ENCODE measurements at regions not wholly inside any gene's neighbourhood (a gene's known extent, or its start where the extent isn't known, plus 50 kb on each side); places are given as distances from the start of the nearest gene placed in this dataset.

DNA sequence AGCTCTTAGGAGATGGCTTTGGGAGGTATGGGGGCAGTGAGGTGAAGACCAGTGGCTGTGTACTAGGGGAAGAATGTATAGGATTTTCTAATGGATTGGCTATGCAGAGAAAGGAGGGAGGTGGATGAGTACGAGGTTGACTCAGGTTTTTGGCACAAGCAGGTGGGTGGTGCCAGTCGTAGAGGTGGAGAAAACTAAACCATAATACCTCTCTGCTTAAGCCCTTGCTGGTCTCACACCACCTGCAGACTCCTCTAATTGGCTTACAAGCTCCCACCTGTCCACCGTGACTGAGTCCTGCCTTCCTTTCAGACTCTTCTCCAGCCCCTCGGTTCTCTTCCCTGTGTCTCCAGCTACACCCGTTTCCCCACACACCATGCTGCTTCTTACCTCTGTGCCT, 521.7 kb upstream of the CLINT1 start:
- H3K9ac ChIP-seq (ENCODE audit: control insufficient read depth, insufficient read depth, low read length), result no peak overlapping the region
- no peaks in the 10 kb centered on the region for H3K36me3 ChIP-seq (ENCODE audit: control insufficient read depth in 2 of 2, insufficient read depth in 2 of 2, low read length in 1 of 2)
- peaks cover 5% of the 10 kb centered on the region; the same call in 1 of the 3 replicates for H3K9me3 ChIP-seq (replicated peaks; ENCODE audit: control insufficient read depth, insufficient read depth, low read length)
- no peaks in the 10 kb centered on the region for H4K20me1 ChIP-seq (ENCODE audit: control insufficient read depth, insufficient read depth)
- 44% methylated on average over 5 of the region's 5 CpGs for WGBS (ENCODE audit: insufficient coverage, insufficient replicate concordance, low lambda C conversion rate, missing lambda C conversion rate)
- no TSS peak for BruUV-seq (replicated peaks)
- ChIA-PET POLR2A (interaction anchor here (1.1 kb wide), 1 partner anchor 10 kb away, joined by 3 read pairs; no protein-coding TSS in a partner anchor), RAD21 (ENCODE audit: unreplicated experiment) (no interaction called here), CTCF (no interaction called here), SMC1A (ENCODE audit: uncharacterized antibody, unreplicated experiment) (no interaction called here)
- no peak overlapping the region for H2AFZ ChIP-seq (ENCODE audit: control insufficient read depth, low read depth, low read length)
- no peaks in the 10 kb centered on the region for H3K79me2 ChIP-seq (ENCODE audit: control insufficient read depth, insufficient read depth, low read length)
- ATAC-seq (no peak), FAIRE-seq (no peak), DNase-seq (ENCODE audit: low read depth, low spot score) (no peak)
- in situ Hi-C loops (cut with MboI), result no loop called here
- H3K4me1 ChIP-seq (ENCODE audit: control insufficient read depth, insufficient read depth, low read length), result no peaks in the 10 kb centered on the region; the same call in 1 of the 2 replicates
- H3K4me3 ChIP-seq, result no peak overlapping the region
- no peak overlapping the region for H3K27ac ChIP-seq (ENCODE audit: control insufficient read depth, insufficient read depth)
- intact Hi-C loops (cut with micrococcal nuclease; ENCODE audit: unreplicated experiment), result no loop called here
- TF ChIP-seq SUZ12 (IDR thresholded peaks at IDR 0.05; ENCODE audit: unreplicated experiment), result no peak
- TF ChIP-seq SRF (IDR thresholded peaks at IDR 0.05; ENCODE audit: low read depth in 2 of 2, low read length in 2 of 2), result no peak
- TF ChIP-seq KLF5 (IDR thresholded peaks at IDR 0.05; ENCODE audit: partially characterized antibody), result no peak
- no peak for TF ChIP-seq ZZZ3 (IDR thresholded peaks at IDR 0.05; ENCODE audit: control insufficient read depth, insufficient read length, low read depth)
- TF ChIP-seq TARDBP (IDR thresholded peaks at IDR 0.05; ENCODE audit: borderline replicate concordance), result no peak
- TF ChIP-seq SMAD5 (IDR thresholded peaks at IDR 0.05; ENCODE audit: low read depth), result no peak
- TF ChIP-seq SPI1 (IDR thresholded peaks at IDR 0.05; ENCODE audit: borderline replicate concordance, insufficient read depth, low read depth, low read length), result no peak
- TF ChIP-seq RAD51 (IDR thresholded peaks at IDR 0.05), result no peak
- no peak for TF ChIP-seq HDAC2 (IDR thresholded peaks at IDR 0.05)
- TF ChIP-seq DPF2 (IDR thresholded peaks at IDR 0.05), result no peak
- no peak for TF ChIP-seq MEF2B (IDR thresholded peaks at IDR 0.05; ENCODE audit: partially characterized antibody, poor library complexity, severe bottlenecking)
- no peak for TF ChIP-seq POLR2A (IDR thresholded peaks at IDR 0.05; ENCODE audit: low read depth, low read length)
- TF ChIP-seq RELA (IDR thresholded peaks at IDR 0.05; ENCODE audit: borderline replicate concordance, partially characterized antibody), result no peak
- TF ChIP-seq, protein P1, sequence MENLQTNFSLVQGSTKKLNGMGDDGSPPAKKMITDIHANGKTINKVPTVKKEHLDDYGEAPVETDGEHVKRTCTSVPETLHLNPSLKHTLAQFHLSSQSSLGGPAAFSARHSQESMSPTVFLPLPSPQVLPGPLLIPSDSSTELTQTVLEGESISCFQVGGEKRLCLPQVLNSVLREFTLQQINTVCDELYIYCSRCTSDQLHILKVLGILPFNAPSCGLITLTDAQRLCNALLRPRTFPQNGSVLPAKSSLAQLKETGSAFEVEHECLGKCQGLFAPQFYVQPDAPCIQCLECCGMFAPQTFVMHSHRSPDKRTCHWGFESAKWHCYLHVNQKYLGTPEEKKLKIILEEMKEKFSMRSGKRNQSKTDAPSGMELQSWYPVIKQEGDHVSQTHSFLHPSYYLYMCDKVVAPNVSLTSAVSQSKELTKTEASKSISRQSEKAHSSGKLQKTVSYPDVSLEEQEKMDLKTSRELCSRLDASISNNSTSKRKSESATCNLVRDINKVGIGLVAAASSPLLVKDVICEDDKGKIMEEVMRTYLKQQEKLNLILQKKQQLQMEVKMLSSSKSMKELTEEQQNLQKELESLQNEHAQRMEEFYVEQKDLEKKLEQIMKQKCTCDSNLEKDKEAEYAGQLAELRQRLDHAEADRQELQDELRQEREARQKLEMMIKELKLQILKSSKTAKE (IDR thresholded peaks at IDR 0.05; ENCODE audit: low read depth, poor library complexity, severe bottlenecking), result no peak
- TF ChIP-seq NFYA (IDR thresholded peaks at IDR 0.05; ENCODE audit: borderline replicate concordance, low read depth, low read length), result no peak
- TF ChIP-seq PAX5 (IDR thresholded peaks at IDR 0.05; ENCODE audit: borderline replicate concordance, low read depth, low read length), result no peak
- no peak for TF ChIP-seq SREBF2 (IDR thresholded peaks at IDR 0.05; ENCODE audit: low read length)
- no peak for TF ChIP-seq CEBPB (IDR thresholded peaks at IDR 0.05; ENCODE audit: borderline replicate concordance in 1 of 2, low read depth in 2 of 2, low read length in 2 of 2)
- no peak for TF ChIP-seq ZNF217 (IDR thresholded peaks at IDR 0.05)
- TF ChIP-seq MEF2A (IDR thresholded peaks at IDR 0.05; ENCODE audit: insufficient read depth, low read depth, low read length), result no peak
- no peaks in the 10 kb centered on the region for H3K27me3 ChIP-seq (replicated peaks in 1 of 2; ENCODE audit: control insufficient read depth in 2 of 2, insufficient read depth in 2 of 2, low read length in 1 of 2)
- H3K4me2 ChIP-seq (ENCODE audit: control insufficient read depth, insufficient read depth), result no peak overlapping the region
